ENCODE measurements at regions not wholly inside any gene's neighbourhood (a gene's known extent, or its start where the extent isn't known, plus 50 kb on each side); places are given as distances from the start of the nearest gene placed in this dataset.

DNA sequence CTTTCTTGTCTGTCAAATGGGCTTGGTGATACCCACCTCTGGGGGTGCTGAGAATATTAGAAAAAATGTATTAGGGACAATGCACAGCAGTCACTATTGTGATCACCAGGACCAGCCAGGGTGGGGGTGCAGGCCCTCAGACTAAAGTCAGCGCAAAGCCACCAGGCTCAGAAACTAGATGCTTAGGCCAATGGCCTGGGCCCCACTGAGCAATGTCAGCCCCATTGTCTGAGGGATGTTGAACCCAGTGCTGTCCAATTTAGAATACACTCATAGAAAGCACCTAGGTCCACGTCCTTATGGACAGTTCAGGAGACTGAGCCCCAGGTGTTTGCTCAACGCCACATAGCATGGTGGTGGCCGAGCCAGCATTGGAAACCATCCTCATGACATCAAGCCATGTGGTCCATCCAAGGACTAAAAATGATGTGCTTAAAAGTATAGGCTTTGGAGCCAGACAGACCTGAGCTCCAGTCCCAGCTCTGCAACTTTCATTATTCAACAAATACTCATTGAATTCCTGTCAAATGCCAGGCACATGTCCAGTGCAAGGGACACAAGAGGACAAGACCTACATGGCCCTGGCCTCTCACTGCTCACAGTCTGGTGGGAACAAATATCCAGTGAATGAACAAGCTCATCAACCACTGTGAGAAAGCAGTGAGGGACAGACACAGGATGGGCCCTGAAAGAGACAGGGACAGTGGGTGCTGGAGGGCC lies 273.8 kb downstream of the MATN1 start:
- TF ChIP-seq POLR2A (IDR thresholded peaks at IDR 0.05; ENCODE audit: low read length) (no peak), GATA1 (IDR thresholded peaks at IDR 0.05; ENCODE audit: low read depth, low read length) (no peak)

Measured in erythroblast (primary cell).